ENCODE measurements at regions not wholly inside any gene's neighbourhood (a gene's known extent, or its start where the extent isn't known, plus 50 kb on each side); places are given as distances from the start of the nearest gene placed in this dataset.

DNA sequence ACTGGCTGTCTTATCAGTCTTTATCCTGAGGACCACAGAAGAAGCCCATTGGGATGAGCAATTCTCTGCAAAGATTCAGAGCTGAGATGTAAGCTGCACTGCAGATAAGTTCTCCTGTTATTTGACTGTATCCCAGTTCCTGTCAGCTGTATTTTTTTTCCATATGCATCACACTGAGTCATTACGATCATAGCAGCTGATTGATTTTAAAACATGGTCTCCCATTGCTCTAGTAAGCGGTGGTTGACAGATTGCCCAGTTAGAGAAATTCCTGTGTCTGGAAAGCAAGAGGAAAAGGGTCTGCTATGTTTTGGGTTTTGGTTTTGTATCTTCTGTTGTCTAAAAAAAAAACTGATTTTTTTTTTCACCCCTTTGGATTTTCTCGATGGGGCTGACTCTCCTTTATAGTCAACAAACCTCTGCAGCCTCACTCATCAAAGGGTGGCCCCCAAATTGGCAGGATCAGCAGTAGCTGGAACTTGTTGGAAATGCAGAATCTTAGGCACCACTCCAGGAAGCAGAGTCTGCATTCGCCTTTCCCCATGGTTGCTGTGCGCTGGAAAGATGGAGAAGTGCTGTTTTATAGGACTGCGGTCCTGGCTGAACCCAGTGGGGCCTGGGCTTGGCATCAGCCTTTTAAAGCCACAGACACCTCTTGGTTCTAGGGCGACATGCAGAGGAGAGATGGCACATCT is 220.1 kb upstream of the MPHOSPH6 start:
- TF ChIP-seq POLR2AphosphoS5 (IDR thresholded peaks at IDR 0.05; ENCODE audit: low read depth, low read length) (no peak), TCF7L2 (IDR thresholded peaks at IDR 0.05; ENCODE audit: low read depth, low read length) (no peak)
- TF ChIP-seq, protein P1, sequence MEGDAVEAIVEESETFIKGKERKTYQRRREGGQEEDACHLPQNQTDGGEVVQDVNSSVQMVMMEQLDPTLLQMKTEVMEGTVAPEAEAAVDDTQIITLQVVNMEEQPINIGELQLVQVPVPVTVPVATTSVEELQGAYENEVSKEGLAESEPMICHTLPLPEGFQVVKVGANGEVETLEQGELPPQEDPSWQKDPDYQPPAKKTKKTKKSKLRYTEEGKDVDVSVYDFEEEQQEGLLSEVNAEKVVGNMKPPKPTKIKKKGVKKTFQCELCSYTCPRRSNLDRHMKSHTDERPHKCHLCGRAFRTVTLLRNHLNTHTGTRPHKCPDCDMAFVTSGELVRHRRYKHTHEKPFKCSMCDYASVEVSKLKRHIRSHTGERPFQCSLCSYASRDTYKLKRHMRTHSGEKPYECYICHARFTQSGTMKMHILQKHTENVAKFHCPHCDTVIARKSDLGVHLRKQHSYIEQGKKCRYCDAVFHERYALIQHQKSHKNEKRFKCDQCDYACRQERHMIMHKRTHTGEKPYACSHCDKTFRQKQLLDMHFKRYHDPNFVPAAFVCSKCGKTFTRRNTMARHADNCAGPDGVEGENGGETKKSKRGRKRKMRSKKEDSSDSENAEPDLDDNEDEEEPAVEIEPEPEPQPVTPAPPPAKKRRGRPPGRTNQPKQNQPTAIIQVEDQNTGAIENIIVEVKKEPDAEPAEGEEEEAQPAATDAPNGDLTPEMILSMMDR (IDR thresholded peaks at IDR 0.05) = no peak
